NCI-H510A treated with DMSO at 0.1 percent for 48 hours (cell line): ENCODE measurements at regions not wholly inside any gene's neighbourhood (a gene's known extent, or its start where the extent isn't known, plus 50 kb on each side); places are given as distances from the start of the nearest gene placed in this dataset.
A peak's percentile ranks its signal among the peaks of the same experiment; 100 is the strongest.

Experiments used
- DNase-seq: peaks from one replicate; lab custom pipeline; 2025; lab: John Stamatoyannopoulos, UW

DNA sequence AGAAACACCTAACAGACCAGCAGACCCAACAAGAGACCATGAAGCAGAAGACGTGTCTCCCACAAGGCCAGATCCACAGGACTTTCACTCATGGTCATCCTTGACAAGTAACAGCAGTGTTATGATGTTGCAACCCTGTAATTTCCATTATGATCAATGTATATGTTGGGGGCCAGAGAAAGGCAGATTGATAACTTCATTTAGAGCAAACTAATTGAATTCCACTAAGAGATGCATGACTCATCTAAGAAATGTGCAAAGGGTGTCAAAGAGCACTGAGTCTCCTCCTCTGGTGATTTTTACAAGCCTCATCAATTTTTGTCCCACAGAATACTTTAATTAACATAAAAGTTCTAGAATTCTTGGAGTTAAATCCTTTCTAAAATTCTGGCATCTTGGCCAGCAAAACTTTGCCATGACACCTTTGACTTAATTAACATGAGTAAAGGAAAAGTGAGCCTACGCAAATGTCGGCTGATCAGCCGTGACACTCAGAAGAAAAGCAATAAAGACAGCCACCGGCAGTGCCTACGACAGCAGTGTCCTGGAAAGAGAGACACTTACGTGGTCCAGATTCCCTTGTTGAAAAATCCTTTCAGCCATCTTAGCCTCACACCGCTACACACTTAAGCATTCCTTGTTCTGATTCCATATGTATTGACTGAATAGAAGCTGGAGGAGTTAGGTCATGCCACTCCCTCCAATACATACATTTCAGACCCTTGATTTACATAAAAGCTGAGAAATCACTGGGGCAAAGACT, 370.2 kb upstream of the CCDC196 start:
- no peak for DNase-seq

- DNase-seq = no peak
Measured at GRCh38 chr14:66116732-66117131, 369.4 kb upstream of the CCDC196 start.

GRCh38 chr14:66117600-66117999, 368.6 kb upstream of the CCDC196 start:
- DNase-seq = no peak

GRCh38 chr14:66119606-66120231, 366.5 kb upstream of the CCDC196 start:
- DNase-seq = no peak

GRCh38 chr14:66120402-66120801, 365.8 kb upstream of the CCDC196 start:
- DNase-seq = no peak

GRCh38 chr14:66121859-66122258, 364.3 kb upstream of the CCDC196 start:
- DNase-seq = no peak

GRCh38 chr14:66129224-66129623, 356.9 kb upstream of the CCDC196 start:
- no peak for DNase-seq

GRCh38 chr14:66131111-66131510, 355.1 kb upstream of the CCDC196 start:
- DNase-seq = no peak

GRCh38 chr14:66133666-66134065, 352.5 kb upstream of the CCDC196 start:
- DNase-seq = no peak

DNA sequence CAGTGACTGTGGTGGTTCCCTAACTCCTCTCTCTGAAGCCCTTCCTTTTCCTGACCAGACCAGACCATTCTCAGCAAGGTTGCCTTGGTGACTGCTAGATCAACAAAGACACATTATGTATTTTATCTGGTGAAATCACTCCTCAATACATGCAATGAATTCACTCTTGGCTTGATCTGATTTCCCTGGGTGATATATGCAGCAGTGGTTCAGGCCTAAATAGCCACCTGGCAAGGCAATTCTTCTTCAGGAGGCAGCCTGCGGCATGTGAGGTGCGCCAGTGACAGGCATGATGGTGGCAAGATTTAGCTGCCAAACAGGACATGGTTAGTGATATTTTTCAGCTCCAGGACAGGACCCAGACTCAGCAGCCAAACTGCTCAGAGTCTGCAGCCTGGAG, 350.3 kb upstream of the CCDC196 start:
- DNase-seq = no peak

DNA sequence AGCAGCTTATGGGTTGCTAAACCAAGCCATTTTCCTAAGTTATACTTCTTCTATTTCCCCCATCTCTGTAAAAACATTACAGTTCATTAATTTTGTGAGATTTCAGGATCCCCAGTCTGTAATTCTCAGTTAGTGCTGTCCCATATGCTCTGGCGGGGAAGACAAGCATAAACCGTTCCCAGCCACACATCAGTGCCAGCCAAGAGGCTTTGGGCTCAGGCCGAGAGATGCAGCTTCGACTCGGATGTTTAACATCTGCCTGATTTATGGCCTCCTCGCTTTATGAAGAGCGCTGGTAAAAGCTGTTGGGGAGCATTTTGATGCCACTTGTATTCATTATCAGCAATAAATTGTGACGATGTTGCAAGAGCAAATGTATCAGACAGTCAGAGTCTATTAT, 349.1 kb upstream of the CCDC196 start:
- DNase-seq = peak; percentile 57

GRCh38 chr14:66139432-66139831, 346.7 kb upstream of the CCDC196 start:
- no peak for DNase-seq

DNA sequence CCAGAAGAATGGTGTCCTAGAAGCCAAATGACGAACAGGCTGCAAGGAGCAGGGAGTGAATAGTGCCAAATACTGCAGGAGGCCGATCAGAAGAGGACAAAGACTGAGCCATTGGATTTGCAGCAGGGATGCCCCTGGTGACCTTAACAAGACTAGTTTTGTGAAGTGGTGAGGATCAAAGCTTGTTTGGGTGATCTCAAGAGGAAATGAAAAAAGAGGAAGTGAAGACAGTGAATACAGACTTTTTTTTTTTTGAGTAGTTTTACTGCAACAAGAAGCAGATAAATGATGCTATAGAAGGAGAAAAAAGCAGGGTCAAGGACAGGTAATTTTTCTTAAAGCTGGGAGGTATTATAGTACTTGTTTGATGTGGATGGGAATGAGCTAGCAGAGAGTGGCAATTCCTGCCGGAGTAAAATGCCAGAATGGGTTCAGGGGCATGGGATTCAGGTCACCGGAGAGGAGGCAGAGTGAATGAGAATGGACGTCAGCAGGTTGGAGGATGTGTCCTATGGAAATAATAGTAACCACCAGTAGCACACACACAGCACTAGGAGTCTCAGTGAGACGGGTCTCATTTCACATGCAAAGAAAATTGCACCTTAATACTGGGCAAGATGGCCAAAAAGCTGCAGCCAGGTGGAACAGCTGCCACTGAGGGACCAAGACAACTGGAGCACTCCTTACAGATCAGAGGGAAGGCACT, 345.8 kb upstream of the CCDC196 start:
- DNase-seq = no peak

- no peak for DNase-seq
Measured at GRCh38 chr14:66140963-66141362, 345.2 kb upstream of the CCDC196 start.

DNA sequence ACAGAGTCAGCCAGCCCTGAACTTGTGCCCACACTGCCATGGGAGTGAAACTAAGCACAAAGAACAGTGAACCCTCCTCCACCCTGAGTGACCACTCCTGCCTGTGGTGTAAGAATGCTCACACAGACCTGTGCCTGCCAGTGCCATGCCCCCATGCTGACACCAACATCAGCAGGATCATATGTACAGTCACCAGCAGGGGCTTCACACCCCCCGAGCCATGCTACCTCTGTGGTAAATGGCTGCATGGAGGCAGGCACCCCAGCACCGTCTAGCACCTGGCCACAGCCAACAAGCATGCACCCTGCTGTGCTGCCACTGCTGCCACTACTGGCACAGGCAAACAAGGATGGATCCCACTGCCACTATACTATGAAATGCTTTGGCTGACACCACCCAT, 344.4 kb upstream of the CCDC196 start:
- DNase-seq = no peak

DNA sequence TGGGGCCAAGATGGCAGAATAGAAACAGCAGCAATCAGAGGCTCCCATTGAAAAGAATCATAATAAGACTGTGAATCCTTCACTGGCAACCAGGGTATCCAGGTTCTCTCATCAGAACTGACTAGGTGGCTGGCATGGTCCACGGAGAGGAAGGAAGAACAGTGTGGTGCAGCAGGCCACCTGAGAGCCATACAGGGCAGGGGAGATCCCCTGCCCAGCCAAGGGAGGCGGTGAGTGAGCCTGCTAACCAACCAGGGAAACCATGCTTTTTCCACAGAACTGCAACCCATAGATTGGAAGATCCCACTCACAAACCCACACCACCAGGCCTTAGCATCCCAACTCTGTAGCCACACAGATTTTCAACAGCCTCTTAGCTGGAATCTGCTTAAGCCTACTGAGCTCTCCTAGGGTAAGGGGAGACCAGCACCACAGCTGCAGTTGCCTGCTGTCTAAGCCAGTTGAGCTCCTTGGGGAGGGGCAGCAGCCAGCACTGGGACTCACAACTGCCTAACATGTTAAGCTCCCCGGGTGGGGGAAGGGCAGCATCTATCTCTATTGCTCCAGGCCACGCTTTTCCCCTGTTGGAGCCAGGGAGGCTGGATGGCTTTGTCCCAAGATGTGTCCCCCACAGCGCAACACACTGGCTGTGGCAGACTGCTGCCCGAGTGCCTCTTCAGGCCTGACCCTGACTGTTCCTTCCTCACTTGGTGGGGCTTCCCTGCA, 342.6 kb upstream of the CCDC196 start:
- no peak for DNase-seq

GRCh38 chr14:66152302-66152701, 333.9 kb upstream of the CCDC196 start:
- no peak for DNase-seq

GRCh38 chr14:66152747-66153146, 333.4 kb upstream of the CCDC196 start:
- DNase-seq = no peak

DNA sequence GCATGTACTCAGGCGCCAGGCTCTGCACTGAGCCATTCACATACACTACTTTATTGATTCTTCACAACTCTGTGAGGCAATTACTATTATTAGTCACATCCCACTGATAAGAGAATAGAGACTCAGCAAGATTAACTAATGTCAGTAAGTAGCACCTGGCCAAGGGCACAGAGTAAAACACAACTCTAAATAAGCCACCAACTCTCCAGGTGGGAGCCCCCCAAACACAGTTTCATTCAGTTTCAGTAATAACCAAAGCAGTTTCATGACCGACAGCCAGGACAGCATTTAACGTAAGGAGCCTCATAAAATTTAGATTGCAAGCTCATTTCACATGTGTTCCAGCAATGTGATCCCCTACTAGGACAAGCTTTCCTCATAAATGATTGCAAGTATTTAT, 323.1 kb upstream of the CCDC196 start:
- no peak for DNase-seq

- no peak for DNase-seq
Measured at GRCh38 chr14:66165337-66165736, 320.8 kb upstream of the CCDC196 start.

GRCh38 chr14:66174453-66174891, 311.7 kb upstream of the CCDC196 start:
- DNase-seq = no peak

DNA sequence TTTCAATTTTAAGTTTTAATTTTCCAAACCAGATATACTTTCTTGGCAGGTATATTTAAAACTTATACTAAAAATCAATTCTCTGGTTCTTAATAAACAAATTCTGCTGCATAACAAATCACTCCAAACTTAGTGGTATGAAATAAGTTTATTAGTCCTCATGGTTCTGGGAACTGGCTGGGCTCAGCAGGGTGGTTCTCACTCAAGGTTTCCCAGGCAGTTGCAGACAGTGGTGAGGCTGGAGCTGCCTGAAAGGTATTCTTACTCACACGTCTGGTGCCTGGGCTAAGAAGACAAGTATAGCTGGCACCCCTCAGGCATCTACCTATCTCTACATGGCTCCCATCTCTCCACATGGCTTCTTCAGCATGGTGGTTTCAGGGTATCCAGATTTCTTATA, 308.2 kb upstream of the CCDC196 start:
- DNase-seq = no peak

DNA sequence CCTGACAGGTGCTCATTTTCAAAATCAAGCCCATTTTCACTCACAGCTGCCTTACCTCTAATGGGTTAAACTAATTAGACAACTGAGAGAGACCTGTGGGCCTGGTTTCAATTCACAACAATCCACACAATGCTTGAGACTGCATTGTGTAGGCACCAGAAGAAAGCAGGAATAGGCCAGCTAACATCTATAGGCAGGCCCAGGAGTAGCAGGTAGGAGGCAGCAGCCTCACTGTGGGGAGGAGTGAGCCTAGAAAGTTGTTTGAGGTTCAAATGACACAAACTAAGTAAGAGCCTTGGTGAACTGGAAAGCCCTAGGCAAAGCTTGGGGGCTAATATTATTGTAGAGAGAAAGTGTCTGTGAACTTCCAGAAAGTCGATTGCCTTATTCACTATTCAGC, 289.5 kb upstream of the CCDC196 start:
- no peak for DNase-seq
